ENCODE measurements at regions not wholly inside any gene's neighbourhood (a gene's known extent, or its start where the extent isn't known, plus 50 kb on each side); places are given as distances from the start of the nearest gene placed in this dataset.

GRCh38 chr12:42933461-42934081 is 344.0 kb upstream of the PRICKLE1 start:
- Histone ChIP-seq H3K27ac (no peak overlapping the region), H3K9me3 (no peaks in the 10 kb centered on the region), H3K4me1 (peaks cover 31% of the 10 kb centered on the region), H3K36me3 (no peaks in the 10 kb centered on the region), H3K4me3 (no peak overlapping the region), H3K27me3 (no peaks in the 10 kb centered on the region)
- intact Hi-C loops (cut with DNase I): no loop called here
- TF ChIP-seq, protein P1, sequence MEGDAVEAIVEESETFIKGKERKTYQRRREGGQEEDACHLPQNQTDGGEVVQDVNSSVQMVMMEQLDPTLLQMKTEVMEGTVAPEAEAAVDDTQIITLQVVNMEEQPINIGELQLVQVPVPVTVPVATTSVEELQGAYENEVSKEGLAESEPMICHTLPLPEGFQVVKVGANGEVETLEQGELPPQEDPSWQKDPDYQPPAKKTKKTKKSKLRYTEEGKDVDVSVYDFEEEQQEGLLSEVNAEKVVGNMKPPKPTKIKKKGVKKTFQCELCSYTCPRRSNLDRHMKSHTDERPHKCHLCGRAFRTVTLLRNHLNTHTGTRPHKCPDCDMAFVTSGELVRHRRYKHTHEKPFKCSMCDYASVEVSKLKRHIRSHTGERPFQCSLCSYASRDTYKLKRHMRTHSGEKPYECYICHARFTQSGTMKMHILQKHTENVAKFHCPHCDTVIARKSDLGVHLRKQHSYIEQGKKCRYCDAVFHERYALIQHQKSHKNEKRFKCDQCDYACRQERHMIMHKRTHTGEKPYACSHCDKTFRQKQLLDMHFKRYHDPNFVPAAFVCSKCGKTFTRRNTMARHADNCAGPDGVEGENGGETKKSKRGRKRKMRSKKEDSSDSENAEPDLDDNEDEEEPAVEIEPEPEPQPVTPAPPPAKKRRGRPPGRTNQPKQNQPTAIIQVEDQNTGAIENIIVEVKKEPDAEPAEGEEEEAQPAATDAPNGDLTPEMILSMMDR (IDR thresholded peaks at IDR 0.05): no peak
- TF ChIP-seq POLR2A (IDR thresholded peaks at IDR 0.05): no peak
- no peak for TF ChIP-seq POLR2AphosphoS5 (IDR thresholded peaks at IDR 0.05; ENCODE audit: insufficient read depth in 1 of 2, low read depth in 1 of 2)
- DNase-seq (ENCODE audit: extremely low spot score in 2 of 2): no peak

GRCh38 chr12:42932936-42933335 is 343.4 kb upstream of the PRICKLE1 start:
- Histone ChIP-seq H3K27me3 (no peaks in the 10 kb centered on the region), H3K4me1 (peaks cover 31% of the 10 kb centered on the region), H3K27ac (no peak overlapping the region), H3K9me3 (no peaks in the 10 kb centered on the region), H3K36me3 (no peaks in the 10 kb centered on the region), H3K4me3 (no peak overlapping the region)
- intact Hi-C loops (cut with DNase I): no loop called here
- DNase-seq (ENCODE audit: extremely low spot score in 2 of 2): no peak
- TF ChIP-seq POLR2AphosphoS5 (IDR thresholded peaks at IDR 0.05; ENCODE audit: insufficient read depth in 1 of 2, low read depth in 1 of 2) (no peak), POLR2A (IDR thresholded peaks at IDR 0.05) (no peak)
- TF ChIP-seq, protein P1 (IDR thresholded peaks at IDR 0.05): no peak

- TF ChIP-seq POLR2A (IDR thresholded peaks at IDR 0.05): no peak
- TF ChIP-seq, protein P1 (IDR thresholded peaks at IDR 0.05): no peak
- no peak for TF ChIP-seq POLR2AphosphoS5 (IDR thresholded peaks at IDR 0.05; ENCODE audit: insufficient read depth in 1 of 2, low read depth in 1 of 2)
Measured at GRCh38 chr12:42926232-42926631, 336.7 kb upstream of the PRICKLE1 start.

GRCh38 chr12:42924482-42924881 is 334.9 kb upstream of the PRICKLE1 start:
- Histone ChIP-seq H3K9me3 (no peaks in the 10 kb centered on the region), H3K4me1 (peaks cover 24% of the 10 kb centered on the region), H3K36me3 (no peaks in the 10 kb centered on the region), H3K4me3 (no peak overlapping the region), H3K27me3 (no peaks in the 10 kb centered on the region), H3K27ac (no peak overlapping the region)
- TF ChIP-seq POLR2AphosphoS5 (IDR thresholded peaks at IDR 0.05; ENCODE audit: insufficient read depth in 1 of 2, low read depth in 1 of 2) (no peak), POLR2A (IDR thresholded peaks at IDR 0.05) (no peak)
- TF ChIP-seq, protein P1 (IDR thresholded peaks at IDR 0.05): no peak
- no peak for DNase-seq (ENCODE audit: extremely low spot score in 2 of 2)
- intact Hi-C loops (cut with DNase I): no loop called here

More at GRCh38 chr12:42926232-42926631, 336.7 kb upstream of the PRICKLE1 start:
- DNase-seq (ENCODE audit: extremely low spot score in 2 of 2): no peak
- H3K27me3 ChIP-seq: no peaks in the 10 kb centered on the region
- H3K4me1 ChIP-seq: peaks cover 24% of the 10 kb centered on the region
- intact Hi-C loops (cut with DNase I): no loop called here
- H3K4me3 ChIP-seq: no peak overlapping the region
- no peak overlapping the region for H3K27ac ChIP-seq
- no peaks in the 10 kb centered on the region for H3K36me3 ChIP-seq
- no peaks in the 10 kb centered on the region for H3K9me3 ChIP-seq

DNA sequence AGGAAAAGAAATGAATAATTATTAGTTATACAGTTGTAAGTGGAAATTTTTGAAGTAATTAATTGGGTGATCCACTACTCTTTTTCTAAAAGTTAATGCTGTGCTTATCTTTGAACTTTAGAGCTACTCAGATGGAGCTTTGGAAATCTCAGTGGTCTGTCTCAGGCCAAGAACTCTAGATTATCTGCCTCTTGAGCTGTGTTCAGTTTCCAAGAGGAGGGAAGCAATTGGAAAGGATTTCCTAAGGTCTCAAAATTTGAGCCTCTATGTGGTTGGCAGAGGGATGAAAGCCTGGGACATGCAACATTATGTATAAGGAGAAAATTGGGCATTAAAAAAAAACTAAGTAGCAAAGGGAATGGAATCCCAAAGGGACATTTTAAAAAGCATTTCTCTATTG is 334.0 kb upstream of the PRICKLE1 start:
- intact Hi-C loops (cut with DNase I): no loop called here
- DNase-seq (ENCODE audit: extremely low spot score in 2 of 2): no peak
- TF ChIP-seq, protein P1 (IDR thresholded peaks at IDR 0.05): no peak
- TF ChIP-seq POLR2A (IDR thresholded peaks at IDR 0.05): no peak
- TF ChIP-seq POLR2AphosphoS5 (IDR thresholded peaks at IDR 0.05; ENCODE audit: insufficient read depth in 1 of 2, low read depth in 1 of 2): no peak
- Histone ChIP-seq H3K27ac (no peak overlapping the region), H3K4me3 (no peak overlapping the region), H3K27me3 (no peaks in the 10 kb centered on the region), H3K36me3 (no peaks in the 10 kb centered on the region), H3K4me1 (peaks cover 24% of the 10 kb centered on the region), H3K9me3 (no peaks in the 10 kb centered on the region)

Data from vagina (tissue), 2 donors.